GOT3 (cell line): ENCODE measurements at regions not wholly inside any gene's neighbourhood (a gene's known extent, or its start where the extent isn't known, plus 50 kb on each side); places are given as distances from the start of the nearest gene placed in this dataset.

Experiments used
- DNase-seq: peaks from one replicate; lab custom pipeline; 2025; ENCODE audit warnings: mixed read lengths; lab: John Stamatoyannopoulos, UW

GRCh38 chr9:121569266-121569648, 69.6 kb upstream of the GGTA1 start:
- no peak for DNase-seq

- no peak for DNase-seq
Observed at GRCh38 chr9:121572581-121572980, 72.9 kb upstream of the GGTA1 start.

GRCh38 chr9:121573717-121574485, 74.3 kb upstream of the GGTA1 start:
- no peak for DNase-seq

GRCh38 chr9:121574774-121575519, 75.3 kb upstream of the GGTA1 start:
- no peak for DNase-seq

- no peak for DNase-seq
Observed at GRCh38 chr9:121576281-121577075, 75.0 kb upstream of the DAB2IP start.

- DNase-seq: no peak
Observed at GRCh38 chr9:121577166-121577565, 74.3 kb upstream of the DAB2IP start.

- DNase-seq: no peak
Observed at GRCh38 chr9:121577572-121577971, 73.9 kb upstream of the DAB2IP start.

GRCh38 chr9:121581786-121582600, 69.4 kb upstream of the DAB2IP start:
- DNase-seq: no peak

- DNase-seq: no peak
Observed at GRCh38 chr9:121582641-121583040, 68.8 kb upstream of the DAB2IP start.

- DNase-seq: no peak
Observed at GRCh38 chr9:121584421-121584820, 67.0 kb upstream of the DAB2IP start.

- DNase-seq: no peak
Observed at GRCh38 chr9:121587863-121588262, 63.6 kb upstream of the DAB2IP start.

GRCh38 chr9:121589986-121590385, 61.4 kb upstream of the DAB2IP start:
- DNase-seq: no peak

GRCh38 chr9:121592265-121592664, 59.2 kb upstream of the DAB2IP start:
- no peak for DNase-seq

GRCh38 chr9:121593066-121593465, 58.4 kb upstream of the DAB2IP start:
- no peak for DNase-seq

- no peak for DNase-seq
Observed at GRCh38 chr9:121596515-121596914, 54.9 kb upstream of the DAB2IP start.

GRCh38 chr9:121597698-121598166, 53.7 kb upstream of the DAB2IP start:
- DNase-seq: no peak

GRCh38 chr9:121598167-121598964, 53.1 kb upstream of the DAB2IP start:
- no peak for DNase-seq

GRCh38 chr9:121598965-121599871, 52.2 kb upstream of the DAB2IP start:
- DNase-seq: no peak

- no peak for DNase-seq
Observed at GRCh38 chr9:121599872-121600585, 51.4 kb upstream of the DAB2IP start.
